Neuronal stem cell (in vitro differentiated cells): ENCODE measurements at regions not wholly inside any gene's neighbourhood (a gene's known extent, or its start where the extent isn't known, plus 50 kb on each side); places are given as distances from the start of the nearest gene placed in this dataset.

ENCODE experiments used
- DNase-seq: peaks from one replicate; pipeline ENCODE4 v3.0.0-alpha.2; 2013; ENCODE audit warnings: low spot score
- H2AFZ ChIP-seq: one replicate; pipeline ENCODE4 v1.6.1; 2013; ENCODE audit warnings: mild to moderate bottlenecking, low read length, inconsistent platforms
- H2AK5ac ChIP-seq: 2 replicates; pipeline ENCODE4 v1.6.1; 2013; ENCODE audit warnings: low read depth, mild to moderate bottlenecking, inconsistent platforms, low read length, moderate library complexity, mixed read lengths
- H2BK120ac ChIP-seq: 2 replicates; pipeline ENCODE4 v1.6.1; 2013; ENCODE audit warnings: low read depth, mild to moderate bottlenecking, inconsistent platforms, low read length, moderate library complexity, mixed read lengths
- H2BK12ac ChIP-seq: one replicate; pipeline ENCODE4 v1.6.1; 2013; ENCODE audit warnings: low read length, inconsistent platforms
- H2BK15ac ChIP-seq: 2 replicates; pipeline ENCODE4 v1.6.1; 2013; ENCODE audit warnings: mild to moderate bottlenecking, low read length, inconsistent platforms, mixed read lengths
- H2BK5ac ChIP-seq: one replicate; pipeline ENCODE4 v1.6.1; 2013; ENCODE audit warnings: inconsistent platforms, mild to moderate bottlenecking, low read length, moderate library complexity
- H3K14ac ChIP-seq: one replicate; pipeline ENCODE4 v1.6.1; 2013; ENCODE audit warnings: low read length, inconsistent platforms
- H3K18ac ChIP-seq: 2 replicates; pipeline ENCODE4 v1.6.1; 2013; ENCODE audit warnings: low read length, inconsistent platforms
- H3K23ac ChIP-seq: 2 replicates; pipeline ENCODE4 v1.6.1; 2013; ENCODE audit warnings: low read depth, mild to moderate bottlenecking, mixed read lengths, low read length, inconsistent platforms; ENCODE audit not compliant: poor library complexity
- H3K27ac ChIP-seq: replicated peaks from 3 replicates; pipeline ENCODE4 v1.5.1; 2013; ENCODE audit warnings: low read length, inconsistent platforms
- H3K27me3 ChIP-seq, 3 experiments: 2 replicates each; pipeline ENCODE4 v1.6.1; 2013; ENCODE audit warnings: low read length in 3 of 3, mild to moderate bottlenecking in 2 of 3, inconsistent platforms in 1 of 3, low read depth in 1 of 3, mixed read lengths in 1 of 3, moderate library complexity in 1 of 3; ENCODE audit not compliant: control insufficient read depth in 3 of 3, insufficient read depth in 3 of 3
- H3K36me3 ChIP-seq, 2 donors: replicated peaks in 1 of 2; 2 replicates each; pipeline ENCODE4 v1.6.1; 2013; ENCODE audit warnings: low read length in 2 of 2; ENCODE audit not compliant: control insufficient read depth in 2 of 2, insufficient read depth in 2 of 2
- H3K4ac ChIP-seq: 2 replicates; pipeline ENCODE4 v1.6.1; 2013; ENCODE audit warnings: inconsistent platforms, mild to moderate bottlenecking, low read length, moderate library complexity
- H3K4me1 ChIP-seq, 2 donors: 1 replicate in 1 of 2; 2 replicates in 1 of 2; pipeline ENCODE4 v1.6.1; 2013; ENCODE audit warnings: low read length in 2 of 2, low read depth in 1 of 2; ENCODE audit not compliant: control insufficient read depth in 2 of 2, insufficient read depth in 1 of 2
- H3K4me2 ChIP-seq: one replicate; pipeline ENCODE4 v1.6.1; 2013; ENCODE audit warnings: mild to moderate bottlenecking, low read length, inconsistent platforms; ENCODE audit not compliant: insufficient read depth, poor library complexity, severe bottlenecking
- H3K4me3 ChIP-seq, 2 donors: 2 replicates each; pipeline ENCODE4 v1.5.1; 2013; ENCODE audit warnings: low read length in 2 of 2, mild to moderate bottlenecking in 2 of 2, inconsistent platforms in 1 of 2, moderate library complexity in 1 of 2
- H3K79me1 ChIP-seq: one replicate; pipeline ENCODE4 v1.6.1; 2013; ENCODE audit warnings: low read depth, mild to moderate bottlenecking, inconsistent platforms, low read length, moderate library complexity
- H3K9ac ChIP-seq: one replicate; pipeline ENCODE4 v1.6.1; 2013; ENCODE audit warnings: mild to moderate bottlenecking, low read depth, low read length, inconsistent platforms; ENCODE audit not compliant: poor library complexity
- H3K9me3 ChIP-seq, 2 donors: replicated peaks in 1 of 2; 2 replicates each; pipeline versions ENCODE3 to v1.6.1; 2013; ENCODE audit warnings: low read length in 2 of 2, mild to moderate bottlenecking in 2 of 2, inconsistent platforms in 1 of 2, low read depth in 1 of 2, mixed read lengths in 1 of 2, moderate library complexity in 1 of 2; ENCODE audit not compliant: control insufficient read depth in 2 of 2, insufficient read depth in 1 of 2
- H4K8ac ChIP-seq: one replicate; pipeline ENCODE4 v1.6.1; 2013; ENCODE audit warnings: low read depth, mild to moderate bottlenecking, inconsistent platforms, low read length, moderate library complexity
- H4K91ac ChIP-seq: one replicate; pipeline ENCODE4 v1.6.1; 2013; ENCODE audit warnings: low read length, low read depth, mild to moderate bottlenecking, inconsistent platforms; ENCODE audit not compliant: poor library complexity
- WGBS, 2 donors: extraction: QIAGEN DNeasy Blood & Tissue Kit; methylation state at CpG; one replicate each; pipeline ENCODE4 v1.1.7; 2013; ENCODE audit warnings: missing lambda C conversion rate in 2 of 2, mixed read lengths in 1 of 2; ENCODE audit not compliant: insufficient read length in 2 of 2, insufficient replicate concordance in 1 of 2; ENCODE audit errors: extremely low coverage in 2 of 2; 5-methylcytosine and 5-hydroxymethylcytosine counted together

- H3K79me1 ChIP-seq: no peaks in the 10 kb centered on the region
- H2AFZ ChIP-seq: no peak overlapping the region
- H2AK5ac ChIP-seq: no peak overlapping the region
- H3K18ac ChIP-seq: no peak overlapping the region
- no peaks in the 10 kb centered on the region for H3K9me3 ChIP-seq
- no peak overlapping the region for H2BK5ac ChIP-seq
- no peak overlapping the region for H3K9ac ChIP-seq
- H4K8ac ChIP-seq: no peak overlapping the region
- H3K23ac ChIP-seq: no peak overlapping the region
- no peaks in the 10 kb centered on the region for H3K27me3 ChIP-seq
- H3K4ac ChIP-seq: no peak overlapping the region
- H4K91ac ChIP-seq: no peak overlapping the region
- H3K4me3 ChIP-seq: no peak overlapping the region
- H3K27ac ChIP-seq: no peak overlapping the region
- H2BK12ac ChIP-seq: no peak overlapping the region
- no peak overlapping the region for H2BK15ac ChIP-seq
- DNase-seq: peak; percentile 53
- no peaks in the 10 kb centered on the region for H3K36me3 ChIP-seq
- no peak overlapping the region for H3K14ac ChIP-seq
- no CpG with 5 or more reads among the region's 2 CpGs for WGBS, 2 donors
- no peak overlapping the region for H3K4me2 ChIP-seq
- H2BK120ac ChIP-seq: no peak overlapping the region
- H3K4me1 ChIP-seq: peaks cover 0 to 1% of the 10 kb centered on the region in 2 donors
These were observed 124.9 kb downstream of the RDH14 start for GRCh38 chr2:18435426-18436037.

- H3K4me1 ChIP-seq: peaks cover 0 to 1% of the 10 kb centered on the region in 2 donors
- H2BK5ac ChIP-seq: no peak overlapping the region
- H3K4me2 ChIP-seq: no peak overlapping the region
- WGBS, 2 donors: no CpG with 5 or more reads among the region's 1 CpG
- no peak overlapping the region for H2BK15ac ChIP-seq
- no peak overlapping the region for H4K8ac ChIP-seq
- no peak overlapping the region for H4K91ac ChIP-seq
- no peaks in the 10 kb centered on the region for H3K79me1 ChIP-seq
- H2AK5ac ChIP-seq: no peak overlapping the region
- no peak overlapping the region for H3K4me3 ChIP-seq
- DNase-seq: no peak
- no peaks in the 10 kb centered on the region for H3K9me3 ChIP-seq
- H2BK12ac ChIP-seq: no peak overlapping the region
- H3K14ac ChIP-seq: no peak overlapping the region
- H2AFZ ChIP-seq: no peak overlapping the region
- H3K36me3 ChIP-seq: no peaks in the 10 kb centered on the region
- H3K9ac ChIP-seq: no peak overlapping the region
- H3K18ac ChIP-seq: no peak overlapping the region
- H2BK120ac ChIP-seq: no peak overlapping the region
- H3K27me3 ChIP-seq: no peaks in the 10 kb centered on the region
- H3K4ac ChIP-seq: no peak overlapping the region
- H3K23ac ChIP-seq: no peak overlapping the region
- H3K27ac ChIP-seq: no peak overlapping the region
These were observed 126.6 kb downstream of the RDH14 start for GRCh38 chr2:18433872-18434271.

- Histone ChIP-seq H3K4ac (no peak overlapping the region), H3K27me3 (no peaks in the 10 kb centered on the region), H3K23ac (no peak overlapping the region), H3K9me3 (no peaks in the 10 kb centered on the region), H2BK12ac (no peak overlapping the region), H3K4me2 (no peak overlapping the region), H2AK5ac (no peak overlapping the region), H2AFZ (peak overlapping the region; percentile 47), H2BK120ac (no peak overlapping the region), H3K27ac (no peak overlapping the region), H2BK5ac (no peak overlapping the region), H3K4me3 (no peak overlapping the region), H3K14ac (no peak overlapping the region), H3K4me1 (peaks cover 0 to 1% of the 10 kb centered on the region in 2 donors), H3K18ac (no peak overlapping the region), H4K91ac (no peak overlapping the region), H3K9ac (no peak overlapping the region), H3K79me1 (no peaks in the 10 kb centered on the region), H4K8ac (no peak overlapping the region), H2BK15ac (no peak overlapping the region), H3K36me3 (no peaks in the 10 kb centered on the region)
- peak; percentile 29 for DNase-seq
- WGBS, 2 donors: no CpG with 5 or more reads among the region's 5 CpGs
These were observed 127.5 kb downstream of the RDH14 start for GRCh38 chr2:18432999-18433398.

GRCh38 chr2:18430996-18431748 lies 129.3 kb downstream of the RDH14 start:
- Histone ChIP-seq H2BK12ac (no peak overlapping the region), H3K9ac (no peak overlapping the region), H3K4me3 (no peak overlapping the region), H3K36me3 (no peaks in the 10 kb centered on the region), H3K4me1 (peaks cover 0 to 3% of the 10 kb centered on the region in 2 donors), H3K4ac (no peak overlapping the region), H3K27ac (no peak overlapping the region), H3K27me3 (no peaks in the 10 kb centered on the region), H2BK120ac (no peak overlapping the region), H3K79me1 (no peaks in the 10 kb centered on the region), H4K8ac (no peak overlapping the region), H3K14ac (no peak overlapping the region), H2BK15ac (no peak overlapping the region), H3K23ac (no peak overlapping the region), H3K4me2 (no peak overlapping the region), H3K18ac (no peak overlapping the region), H3K9me3 (no peaks in the 10 kb centered on the region), H2BK5ac (no peak overlapping the region), H2AK5ac (no peak overlapping the region), H2AFZ (no peak overlapping the region), H4K91ac (no peak overlapping the region)
- WGBS, 2 donors: no CpG with 5 or more reads among the region's 4 CpGs
- DNase-seq: no peak
